Nephron progenitor cell (in vitro differentiated cells): ENCODE measurements at regions not wholly inside any gene's neighbourhood (a gene's known extent, or its start where the extent isn't known, plus 50 kb on each side); places are given as distances from the start of the nearest gene placed in this dataset.

Experiments used
- DNase-seq: peaks from one replicate; pipeline ENCODE4 v3.0.0; 2021
- H3K27ac Mint-ChIP-seq: 2 replicates; pipeline ENCODE4 v1.8.0; 2021; ENCODE audit warnings: mild to moderate bottlenecking, moderate library complexity, mixed read lengths
- H3K27me3 Mint-ChIP-seq: 2 replicates; pipeline ENCODE4 v1.8.0; 2021; ENCODE audit warnings: mild to moderate bottlenecking, low read depth, mixed read lengths; ENCODE audit not compliant: poor library complexity
- H3K36me3 Mint-ChIP-seq: 2 replicates; pipeline ENCODE4 v1.8.0; 2021; ENCODE audit warnings: low read depth, mixed read lengths
- H3K4me1 Mint-ChIP-seq: 2 replicates; pipeline ENCODE4 v1.8.0; 2021; ENCODE audit warnings: mixed read lengths
- H3K4me3 Mint-ChIP-seq: 2 replicates; pipeline ENCODE4 v1.8.0; 2021; ENCODE audit warnings: mild to moderate bottlenecking, moderate library complexity, mixed read lengths
- H3K9me3 Mint-ChIP-seq: 2 replicates; pipeline ENCODE4 v1.8.0; 2021; ENCODE audit warnings: mild to moderate bottlenecking, moderate library complexity, mixed read lengths
- CTCF ChIP-seq: fragments of 200-600 bp; sonication (generic); IDR thresholded peaks from 2 replicates; pipeline ENCODE4 v1.5.0; 2021; ENCODE audit warnings: antibody characterized with exemption

GRCh38 chr11:95566211-95566610 is 223.4 kb downstream of the FAM76B start:
- Mint-ChIP-seq H3K4me1 (peaks cover 21% of the 10 kb centered on the region), H3K27ac (no peak overlapping the region)

DNA sequence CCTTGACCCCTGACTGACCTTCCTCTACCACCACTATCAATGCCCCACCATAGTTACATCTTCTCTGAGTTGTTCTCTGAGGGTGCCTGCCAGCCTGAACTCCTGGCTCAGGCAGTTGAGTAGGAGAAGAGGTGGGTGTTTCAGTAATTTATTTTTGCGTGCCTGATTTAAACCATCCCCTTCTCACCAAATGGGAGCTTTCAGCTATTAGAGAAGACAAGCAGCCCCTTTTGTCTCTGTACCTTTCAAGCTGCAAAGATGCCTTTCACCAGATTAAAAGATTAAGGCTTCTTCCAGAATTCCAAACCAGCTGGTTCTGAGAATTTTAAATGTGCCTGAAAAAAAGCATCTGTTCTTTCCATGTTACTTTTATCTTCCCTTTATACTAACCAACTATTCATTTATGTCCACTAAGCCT is 223.8 kb downstream of the FAM76B start:
- H3K4me1 Mint-ChIP-seq, result peaks cover 21% of the 10 kb centered on the region
- peaks cover 20% of the 10 kb centered on the region for H3K9me3 Mint-ChIP-seq
- H3K36me3 Mint-ChIP-seq, result peaks cover 9% of the 10 kb centered on the region
- no peak overlapping the region for H3K4me3 Mint-ChIP-seq
- DNase-seq, result no peak
- no peak overlapping the region for H3K27ac Mint-ChIP-seq
- no peak for TF ChIP-seq CTCF
- H3K27me3 Mint-ChIP-seq, result no peaks in the 10 kb centered on the region

More at GRCh38 chr11:95566211-95566610, 223.4 kb downstream of the FAM76B start:
- DNase-seq, result no peak
- Mint-ChIP-seq H3K36me3 (peaks cover 9% of the 10 kb centered on the region), H3K27me3 (no peaks in the 10 kb centered on the region), H3K4me3 (no peak overlapping the region), H3K9me3 (peaks cover 20% of the 10 kb centered on the region)
- no peak for TF ChIP-seq CTCF

GRCh38 chr11:95563859-95564258 is 225.7 kb downstream of the FAM76B start:
- no peak overlapping the region for H3K4me3 Mint-ChIP-seq
- H3K9me3 Mint-ChIP-seq, result peaks cover 9% of the 10 kb centered on the region
- no peak overlapping the region for H3K27ac Mint-ChIP-seq
- H3K4me1 Mint-ChIP-seq, result peaks cover 21% of the 10 kb centered on the region
- H3K27me3 Mint-ChIP-seq, result no peaks in the 10 kb centered on the region
- H3K36me3 Mint-ChIP-seq, result no peaks in the 10 kb centered on the region
- no peak for DNase-seq
- TF ChIP-seq CTCF, result no peak

GRCh38 chr11:95563173-95563572 is 226.4 kb downstream of the FAM76B start:
- H3K36me3 Mint-ChIP-seq, result no peaks in the 10 kb centered on the region
- peaks cover 21% of the 10 kb centered on the region for H3K4me1 Mint-ChIP-seq
- no peak for DNase-seq
- no peak for TF ChIP-seq CTCF
- no peaks in the 10 kb centered on the region for H3K27me3 Mint-ChIP-seq
- H3K9me3 Mint-ChIP-seq, result peaks cover 6% of the 10 kb centered on the region
- H3K4me3 Mint-ChIP-seq, result no peak overlapping the region
- no peak overlapping the region for H3K27ac Mint-ChIP-seq

GRCh38 chr11:95562196-95562921 is 227.2 kb downstream of the FAM76B start:
- no peak for DNase-seq
- no peak overlapping the region for H3K27ac Mint-ChIP-seq
- no peak for TF ChIP-seq CTCF
- no peaks in the 10 kb centered on the region for H3K9me3 Mint-ChIP-seq
- peaks cover 21% of the 10 kb centered on the region for H3K4me1 Mint-ChIP-seq
- H3K36me3 Mint-ChIP-seq, result no peaks in the 10 kb centered on the region
- no peaks in the 10 kb centered on the region for H3K27me3 Mint-ChIP-seq
- no peak overlapping the region for H3K4me3 Mint-ChIP-seq

GRCh38 chr11:95559899-95560298 is 229.7 kb downstream of the FAM76B start:
- Mint-ChIP-seq H3K4me1 (peaks cover 10% of the 10 kb centered on the region), H3K27me3 (no peaks in the 10 kb centered on the region), H3K9me3 (no peaks in the 10 kb centered on the region), H3K27ac (no peak overlapping the region), H3K4me3 (no peak overlapping the region), H3K36me3 (no peaks in the 10 kb centered on the region)
- TF ChIP-seq CTCF, result no peak
- DNase-seq, result no peak
